GM21367 (cell line): ENCODE measurements at regions not wholly inside any gene's neighbourhood (a gene's known extent, or its start where the extent isn't known, plus 50 kb on each side); places are given as distances from the start of the nearest gene placed in this dataset.
"Not testable (repeated sequence)": the region's sequence is repeated elsewhere in the genome, so short reads cannot be mapped to it uniquely, and the experiment has no call there.

Experiments
- ATAC-seq: cut with Tn5 transposase; IDR thresholded peaks from one replicate; pipeline ENCODE4 v1.9.1; 2021; ENCODE audit not compliant: unreplicated experiment

GRCh38 chr1:208344202-208344857 lies 100.1 kb upstream of the PLXNA2 start:
- ATAC-seq = no peak

DNA sequence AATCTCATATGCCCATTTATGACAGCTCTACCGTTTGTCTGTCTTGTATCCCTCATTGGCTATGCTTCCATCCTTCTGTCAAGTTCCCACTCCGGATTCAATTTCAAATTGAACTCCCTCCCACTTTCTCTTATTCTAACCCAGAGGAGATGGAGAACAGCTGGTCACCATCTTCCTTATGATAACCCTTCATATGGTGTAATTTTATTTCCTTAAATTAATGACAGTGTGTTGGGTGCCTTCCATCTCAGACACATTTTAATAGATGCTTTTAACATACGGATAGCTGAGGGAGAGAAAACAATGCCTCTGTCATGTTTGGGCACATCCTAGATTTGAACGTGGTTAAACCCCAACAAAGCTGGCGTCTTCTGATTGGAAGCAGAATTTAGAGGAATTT lies 103.0 kb upstream of the PLXNA2 start:
- no peak for ATAC-seq

GRCh38 chr1:208349694-208350330 lies 105.6 kb upstream of the PLXNA2 start:
- no peak for ATAC-seq

- ATAC-seq = no peak
These were observed 106.6 kb upstream of the PLXNA2 start for GRCh38 chr1:208350815-208351214.

GRCh38 chr1:208351838-208352237 lies 107.7 kb upstream of the PLXNA2 start:
- ATAC-seq = no peak

GRCh38 chr1:208353797-208354196 lies 109.6 kb upstream of the PLXNA2 start:
- not testable (repeated sequence) for ATAC-seq

DNA sequence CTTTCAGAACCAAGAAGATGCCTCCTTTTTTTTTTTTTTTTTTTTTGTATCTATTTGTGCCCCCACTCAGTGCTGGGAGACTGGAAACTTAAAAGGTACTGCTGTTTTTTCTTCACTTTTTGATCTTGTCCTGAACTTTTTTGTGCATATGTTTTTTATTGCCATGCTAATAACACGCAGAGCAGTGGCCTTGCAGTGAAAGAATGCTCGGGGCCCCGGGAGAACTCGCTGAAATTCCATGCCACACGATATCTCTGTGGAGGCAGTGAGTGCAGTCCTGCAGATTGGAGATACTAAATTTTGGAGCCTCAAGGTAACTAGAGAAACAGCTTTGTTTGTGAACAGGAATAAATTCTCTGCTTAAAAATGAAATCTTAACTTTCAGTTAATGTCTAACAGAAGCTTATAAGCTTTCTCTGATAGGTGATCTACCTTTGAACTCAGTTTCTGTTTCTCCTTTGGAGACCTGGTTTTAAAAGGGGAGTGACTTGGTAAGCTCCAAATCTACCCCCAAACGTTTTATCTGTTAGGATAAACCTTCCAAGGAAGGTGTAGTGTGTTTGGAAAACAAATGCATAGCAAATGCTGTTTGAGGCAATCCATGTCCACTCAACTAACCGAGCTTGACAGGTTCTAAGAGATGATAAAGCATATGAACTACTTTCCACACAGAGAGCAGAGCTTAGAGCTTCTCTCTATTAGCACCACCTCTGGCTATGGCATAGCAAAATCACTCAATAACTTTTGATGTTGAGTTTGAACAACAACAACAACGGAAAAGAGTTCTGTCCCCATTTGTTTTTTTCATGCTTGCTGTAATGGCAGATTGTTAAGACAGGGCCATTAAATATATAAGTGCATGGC lies 113.7 kb upstream of the PLXNA2 start:
- ATAC-seq = no peak

- no peak for ATAC-seq
These were observed 114.5 kb upstream of the PLXNA2 start for GRCh38 chr1:208358651-208359050.

DNA sequence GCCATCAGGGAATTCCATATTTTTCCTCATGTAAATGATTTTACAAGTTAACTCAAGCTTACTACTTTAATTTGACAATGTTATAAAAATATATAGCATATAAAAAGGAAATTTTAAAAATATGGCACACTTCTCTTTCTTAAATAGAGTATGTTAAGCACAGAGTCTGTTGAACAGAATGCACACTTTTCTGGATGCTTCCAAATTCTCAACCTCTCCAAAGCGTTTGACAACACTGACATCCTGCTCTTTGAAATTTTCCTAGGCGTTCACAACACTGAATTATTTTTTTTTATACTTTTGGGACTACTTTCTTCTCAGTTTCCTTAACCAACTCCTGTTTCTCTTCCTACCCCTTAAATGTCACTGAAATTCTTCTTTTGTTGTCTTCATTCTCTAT lies 117.8 kb upstream of the PLXNA2 start:
- ATAC-seq = no peak

- no peak for ATAC-seq
These were observed 122.4 kb upstream of the PLXNA2 start for GRCh38 chr1:208366559-208366958.

- no peak for ATAC-seq
These were observed 124.9 kb upstream of the PLXNA2 start for GRCh38 chr1:208369045-208369444.

DNA sequence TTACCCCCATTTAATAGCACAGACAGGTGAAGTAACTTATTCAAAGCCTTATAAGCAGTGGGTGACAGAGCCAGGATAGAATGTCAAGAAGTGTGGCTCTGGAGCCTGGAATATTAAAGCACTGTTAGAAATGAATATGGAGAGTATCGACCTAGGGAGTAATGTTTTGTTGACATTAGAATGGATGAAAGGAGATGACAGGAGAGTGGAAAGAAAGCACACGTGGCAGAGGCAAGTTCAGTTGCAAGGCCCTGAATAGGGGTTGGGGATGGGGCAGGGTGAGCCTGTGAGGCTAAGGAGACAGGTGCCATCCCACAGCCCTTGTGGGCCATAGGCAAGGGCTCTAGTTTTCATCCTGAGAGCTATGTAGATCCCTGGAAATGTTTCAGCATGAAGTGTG lies 125.5 kb upstream of the PLXNA2 start:
- no peak for ATAC-seq

DNA sequence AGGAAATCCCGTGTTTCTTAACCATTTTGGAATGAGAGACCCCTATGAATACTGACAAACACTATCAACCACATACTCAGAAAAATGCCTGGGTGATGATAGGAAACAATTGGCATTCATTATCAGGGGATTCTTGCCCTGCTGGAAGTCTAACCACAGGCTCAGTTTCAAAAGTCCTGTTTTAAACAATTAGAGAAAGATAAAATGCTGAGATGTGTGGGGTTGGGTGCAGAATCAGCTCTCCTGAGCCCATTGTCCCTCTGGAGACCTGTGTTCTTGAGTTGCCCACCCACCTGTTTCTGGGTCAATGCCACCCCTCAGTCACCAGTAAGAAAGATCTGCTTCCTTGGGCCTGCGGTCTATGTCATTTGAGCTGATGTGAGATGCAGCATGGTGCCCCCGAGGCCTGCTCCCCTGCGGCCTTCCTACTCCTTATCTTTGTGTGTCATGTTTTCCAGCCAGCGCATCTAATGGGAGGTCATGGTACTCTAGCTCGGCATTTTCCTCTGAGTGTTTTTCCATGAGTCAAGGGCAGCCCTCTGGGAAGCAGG lies 130.3 kb upstream of the PLXNA2 start:
- ATAC-seq = no peak

DNA sequence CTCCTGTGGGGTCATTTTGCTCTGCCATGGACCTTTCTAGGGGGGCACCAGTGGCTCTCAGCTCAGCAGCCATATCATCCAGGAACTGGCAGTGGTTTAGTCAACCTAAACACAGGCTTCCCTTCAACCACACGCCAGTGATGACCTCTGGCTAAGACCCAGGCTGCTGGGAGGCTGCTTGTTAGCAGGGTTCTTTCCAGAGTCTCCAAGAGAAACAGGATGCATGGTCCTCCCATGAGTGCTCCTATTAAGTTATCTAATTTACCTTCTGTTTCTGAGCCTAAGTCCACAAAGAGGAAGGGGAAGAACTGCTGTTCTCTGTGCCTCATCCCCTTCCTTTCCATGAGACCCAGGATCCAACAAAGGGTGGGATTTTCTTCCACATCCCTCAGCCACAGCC lies 137.3 kb upstream of the PLXNA2 start:
- no peak for ATAC-seq

DNA sequence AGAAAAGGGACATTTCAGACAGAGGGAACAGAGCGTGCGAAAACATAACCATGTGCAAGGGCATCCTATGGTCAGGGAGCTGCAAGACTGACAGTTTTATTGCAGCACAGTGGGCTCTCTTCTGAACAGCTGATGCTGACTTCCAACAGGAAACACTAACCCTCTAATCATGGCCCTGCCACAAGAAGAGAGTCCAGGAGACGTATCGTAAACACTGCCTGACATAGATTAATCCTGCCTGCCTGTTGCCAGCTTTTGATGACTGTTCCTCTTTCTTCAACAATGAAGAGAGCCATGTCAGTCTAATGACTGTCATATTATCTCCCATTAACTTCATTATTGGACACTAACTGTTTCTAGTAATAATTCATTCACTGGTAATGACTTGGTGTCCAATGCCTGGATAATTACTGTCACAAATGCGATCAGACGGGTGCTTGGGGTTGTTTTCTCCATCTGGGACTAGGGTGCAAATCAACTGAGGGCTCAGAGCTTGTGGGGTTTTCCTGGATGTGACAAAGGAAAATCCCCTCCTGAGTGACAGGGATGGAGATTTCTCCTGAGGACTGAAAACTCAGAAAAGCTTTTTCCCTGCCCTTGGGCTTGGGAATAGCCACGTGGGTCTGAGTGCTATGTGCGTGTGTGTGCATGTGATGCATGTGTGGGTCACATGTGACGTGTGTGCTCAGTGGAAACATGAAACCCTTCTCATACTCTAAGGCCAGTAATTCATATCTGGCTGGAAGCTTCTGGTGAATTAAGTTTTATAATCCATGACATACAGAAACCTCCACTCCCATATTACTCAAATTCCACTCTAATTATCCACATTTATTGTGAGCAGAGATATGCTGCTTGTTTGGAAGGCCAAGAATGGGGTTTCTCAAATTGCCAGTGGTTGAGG lies 144.0 kb upstream of the PLXNA2 start:
- no peak for ATAC-seq

DNA sequence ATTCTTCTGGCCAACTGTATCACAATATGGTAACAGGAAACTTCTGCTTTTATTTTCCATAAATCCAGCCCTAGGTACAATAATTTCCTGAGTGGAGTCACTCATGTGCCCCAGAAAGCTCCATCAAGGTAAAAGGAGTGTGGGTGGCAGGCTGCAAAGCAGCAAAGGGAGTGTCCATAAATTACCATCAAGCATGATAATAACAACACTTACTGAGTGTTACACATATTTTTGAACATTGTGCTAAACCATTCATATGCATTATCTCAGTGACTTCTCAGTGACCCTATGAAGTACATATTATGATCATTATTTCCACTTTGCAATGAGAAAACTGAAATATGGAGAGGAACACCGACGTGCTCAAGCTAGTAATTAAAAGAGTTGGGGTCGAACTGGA lies 149.2 kb upstream of the PLXNA2 start:
- ATAC-seq = no peak

- no peak for ATAC-seq
These were observed 149.6 kb upstream of the PLXNA2 start for GRCh38 chr1:208393826-208394225.

- no peak for ATAC-seq
These were observed 153.1 kb upstream of the PLXNA2 start for GRCh38 chr1:208397286-208397685.

DNA sequence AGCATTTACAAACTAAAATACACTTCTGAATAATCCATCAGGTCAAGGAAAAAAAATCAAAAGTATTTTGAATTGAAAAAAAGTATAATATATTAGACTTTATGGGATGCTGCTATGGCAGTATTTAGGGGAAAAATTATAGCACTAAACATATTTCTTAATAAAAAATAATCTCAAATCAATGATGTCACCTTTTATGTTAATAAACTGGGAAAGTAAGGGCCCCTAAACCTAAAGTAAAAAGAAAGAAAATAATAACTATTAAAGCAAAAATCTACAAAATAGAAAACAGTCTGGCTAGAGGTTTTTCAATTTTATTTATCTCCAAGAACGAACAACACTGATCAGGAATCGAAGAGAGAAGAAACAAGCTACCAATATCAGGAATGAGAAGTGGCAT lies 160.8 kb upstream of the PLXNA2 start:
- ATAC-seq = no peak

DNA sequence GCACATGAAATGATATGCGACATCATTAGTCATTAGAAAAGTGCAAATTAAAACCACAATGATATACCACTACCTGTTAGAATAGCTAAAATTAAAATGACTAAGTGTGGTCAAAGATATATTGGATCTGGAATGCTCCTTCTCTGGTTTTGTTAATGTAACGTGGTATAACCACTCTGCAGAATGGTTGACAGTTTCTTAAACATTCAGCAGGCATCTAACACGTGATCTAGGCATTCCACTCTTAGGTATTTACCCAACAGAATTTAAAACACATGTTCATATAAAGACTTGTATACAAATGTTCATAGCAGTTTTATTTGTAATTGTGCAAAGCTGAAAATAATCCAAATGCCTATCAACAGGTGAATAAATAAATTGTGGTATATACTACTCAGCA lies 165.0 kb upstream of the PLXNA2 start:
- no peak for ATAC-seq

DNA sequence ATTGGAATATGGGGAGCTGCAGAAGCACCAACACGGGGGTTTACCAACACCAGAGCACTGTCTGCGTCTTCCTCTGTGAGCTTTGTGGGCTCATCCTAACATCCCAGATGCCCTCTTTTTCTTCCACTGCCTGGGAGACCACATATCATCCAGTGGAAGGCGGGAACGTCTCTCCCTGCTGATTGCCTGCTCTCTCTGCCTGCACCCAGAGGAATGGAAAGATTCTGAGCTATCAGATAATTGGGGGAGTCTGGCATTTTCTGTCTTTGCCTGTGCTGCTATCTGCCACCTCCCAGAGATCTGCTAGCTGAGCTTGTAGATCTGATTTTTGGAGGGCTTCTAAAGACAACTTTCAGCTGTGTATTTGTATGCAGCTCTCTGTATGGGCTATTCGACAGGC lies 166.2 kb upstream of the PLXNA2 start:
- ATAC-seq = no peak
